ENCODE measurements at regions not wholly inside any gene's neighbourhood (a gene's known extent, or its start where the extent isn't known, plus 50 kb on each side); places are given as distances from the start of the nearest gene placed in this dataset.

DNA sequence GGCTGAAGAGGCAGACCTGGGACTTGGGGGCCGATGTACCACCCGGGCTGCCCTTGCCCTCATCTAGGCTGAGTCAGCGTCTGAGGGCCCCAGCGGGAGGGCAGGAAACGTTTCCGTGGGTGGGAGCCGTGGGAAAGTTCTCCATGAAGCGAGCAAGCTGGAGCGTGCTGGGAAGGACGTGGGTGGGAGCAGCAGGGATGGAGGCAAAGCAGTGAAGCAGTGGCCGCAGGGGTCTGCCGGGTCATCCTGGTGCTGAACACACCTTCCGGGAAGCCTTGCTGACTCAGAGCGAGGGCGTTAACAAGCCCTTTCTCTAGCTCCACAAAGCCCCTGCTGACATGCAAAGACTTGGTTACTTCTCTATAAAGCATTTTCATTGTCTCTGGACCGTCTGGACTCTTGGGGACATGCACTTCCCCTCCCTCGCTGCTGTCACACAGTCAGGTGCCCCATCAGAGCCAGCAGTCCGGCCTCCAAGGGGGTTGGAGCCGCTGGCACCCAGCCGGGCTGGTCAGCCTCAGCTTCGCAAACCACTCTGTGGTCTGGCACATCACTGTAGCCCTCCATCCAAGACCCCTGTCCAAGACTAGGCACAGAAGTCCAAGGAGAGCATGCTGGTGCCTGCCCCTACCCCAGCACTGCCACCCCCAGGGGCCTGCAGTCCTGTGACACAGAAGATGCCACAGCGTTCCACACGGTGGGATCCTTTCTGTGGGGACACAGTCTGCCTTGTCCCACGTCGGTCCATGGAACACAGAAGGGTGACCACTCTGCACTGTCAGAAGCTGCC, 115.1 kb upstream of the GPC1 start:
- DNase-seq, result peak in 3 of 5 donors; percentile 63 to 83 (median 68)
- peak in 3 of 4 donors; percentile 66 to 86 (median 75) for ATAC-seq
- 47 to 60% (median 52%) methylated on average over 15 to 25 of the region's 25 CpGs for WGBS, 4 donors
- Histone ChIP-seq H3K4me3 (no peak overlapping the region), H3K27me3 (no peaks in the 10 kb centered on the region), H3K9me3 (no peaks in the 10 kb centered on the region), H3K27ac (peak overlapping the region in 4 of 12 donors; percentile 29 to 82 (median 46)), H3K36me3 (no peaks in the 10 kb centered on the region), H3K4me1 (peaks cover 0 to 15% (median 4%) of the 10 kb centered on the region in 12 donors)
- intact Hi-C loops (cut with DNase I), result no loop called here
- TF ChIP-seq, protein P1, sequence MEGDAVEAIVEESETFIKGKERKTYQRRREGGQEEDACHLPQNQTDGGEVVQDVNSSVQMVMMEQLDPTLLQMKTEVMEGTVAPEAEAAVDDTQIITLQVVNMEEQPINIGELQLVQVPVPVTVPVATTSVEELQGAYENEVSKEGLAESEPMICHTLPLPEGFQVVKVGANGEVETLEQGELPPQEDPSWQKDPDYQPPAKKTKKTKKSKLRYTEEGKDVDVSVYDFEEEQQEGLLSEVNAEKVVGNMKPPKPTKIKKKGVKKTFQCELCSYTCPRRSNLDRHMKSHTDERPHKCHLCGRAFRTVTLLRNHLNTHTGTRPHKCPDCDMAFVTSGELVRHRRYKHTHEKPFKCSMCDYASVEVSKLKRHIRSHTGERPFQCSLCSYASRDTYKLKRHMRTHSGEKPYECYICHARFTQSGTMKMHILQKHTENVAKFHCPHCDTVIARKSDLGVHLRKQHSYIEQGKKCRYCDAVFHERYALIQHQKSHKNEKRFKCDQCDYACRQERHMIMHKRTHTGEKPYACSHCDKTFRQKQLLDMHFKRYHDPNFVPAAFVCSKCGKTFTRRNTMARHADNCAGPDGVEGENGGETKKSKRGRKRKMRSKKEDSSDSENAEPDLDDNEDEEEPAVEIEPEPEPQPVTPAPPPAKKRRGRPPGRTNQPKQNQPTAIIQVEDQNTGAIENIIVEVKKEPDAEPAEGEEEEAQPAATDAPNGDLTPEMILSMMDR (IDR thresholded peaks at IDR 0.05), result no peak
- no peak for TF ChIP-seq POLR2A (IDR thresholded peaks at IDR 0.05)

DNA sequence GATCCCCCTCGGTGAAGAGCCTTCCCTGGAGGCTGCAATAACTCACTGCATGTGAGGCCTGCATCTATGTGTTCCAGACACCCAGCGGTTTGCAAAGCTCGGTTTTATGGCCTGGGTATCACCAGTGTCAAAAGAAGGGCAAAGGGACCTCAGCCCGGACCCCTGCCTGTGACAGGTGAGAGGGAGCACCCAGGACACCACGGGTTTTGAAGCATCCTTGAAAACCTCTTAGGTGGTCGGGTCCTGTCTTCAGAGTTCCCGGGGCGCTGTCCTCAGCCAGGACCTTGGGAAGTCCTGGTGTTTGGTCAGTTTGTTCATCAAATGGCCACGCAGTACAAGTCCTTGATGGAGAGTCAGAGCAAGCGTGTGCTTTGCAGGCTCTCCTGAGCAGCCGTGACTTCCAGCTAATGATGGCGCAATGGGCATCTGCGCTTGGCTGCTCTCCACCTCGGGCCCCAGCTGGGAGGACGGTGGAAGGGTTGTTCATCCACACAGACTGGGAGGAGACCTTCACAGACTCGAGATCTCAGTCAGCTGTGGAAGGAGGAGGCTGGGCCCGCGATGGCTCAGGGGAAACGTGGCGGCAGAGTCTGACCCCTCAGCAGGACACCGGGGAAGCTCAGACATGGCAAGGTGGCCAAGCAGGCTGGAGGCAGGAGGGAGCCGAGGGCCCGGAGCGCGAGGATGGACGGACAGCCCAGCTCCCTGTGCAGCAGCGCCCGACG, 113.1 kb upstream of the GPC1 start:
- DNase-seq, result no peak
- no peaks in the 10 kb centered on the region for H3K36me3 ChIP-seq
- TF ChIP-seq, protein P1 (IDR thresholded peaks at IDR 0.05), result no peak
- no peak for TF ChIP-seq POLR2A (IDR thresholded peaks at IDR 0.05)
- intact Hi-C loops (cut with DNase I), result no loop called here
- peaks cover 0 to 21% (median 5%) of the 10 kb centered on the region in 12 donors for H3K4me1 ChIP-seq
- 86 to 92% (median 89%) methylated on average over 29 of the region's 29 CpGs for WGBS, 4 donors
- no peak overlapping the region for H3K4me3 ChIP-seq
- H3K9me3 ChIP-seq, result no peaks in the 10 kb centered on the region
- no peak overlapping the region for H3K27ac ChIP-seq
- H3K27me3 ChIP-seq, result no peaks in the 10 kb centered on the region
- ATAC-seq, result no peak

DNA sequence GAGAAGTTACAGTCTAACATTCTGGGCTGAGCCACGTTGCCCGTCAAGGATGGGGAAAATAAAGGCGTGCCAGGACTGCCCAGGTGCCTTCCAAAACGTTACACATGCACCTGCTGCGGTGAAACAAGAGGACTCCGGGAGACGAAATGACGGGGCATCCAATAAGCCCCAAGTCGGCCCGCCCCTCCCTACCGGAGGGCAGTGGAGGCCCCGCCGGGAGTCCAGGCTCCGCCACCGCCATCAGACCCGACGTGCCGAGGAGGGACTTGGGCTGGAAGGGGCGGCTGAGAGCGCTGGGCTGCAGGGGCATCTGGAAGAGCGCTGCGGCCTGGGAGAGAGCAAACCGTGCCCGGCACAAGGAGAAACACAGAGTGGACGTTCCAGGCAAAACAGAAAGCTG, 112.5 kb upstream of the GPC1 start:
- no peak overlapping the region for H3K27ac ChIP-seq
- DNase-seq (no peak), ATAC-seq (no peak)
- 83 to 90% (median 89%) methylated on average over 14 to 25 of the region's 25 CpGs for WGBS, 4 donors
- peaks cover 0 to 21% (median 5%) of the 10 kb centered on the region in 12 donors for H3K4me1 ChIP-seq
- H3K36me3 ChIP-seq, result no peaks in the 10 kb centered on the region
- no peak overlapping the region for H3K4me3 ChIP-seq
- H3K27me3 ChIP-seq, result no peaks in the 10 kb centered on the region
- intact Hi-C loops (cut with DNase I), result no loop called here
- TF ChIP-seq, protein P1 (IDR thresholded peaks at IDR 0.05), result no peak
- TF ChIP-seq POLR2A (IDR thresholded peaks at IDR 0.05), result no peak
- H3K9me3 ChIP-seq, result no peaks in the 10 kb centered on the region

- intact Hi-C loops (cut with DNase I), result no loop called here
- Histone ChIP-seq H3K36me3 (no peaks in the 10 kb centered on the region), H3K4me3 (no peak overlapping the region), H3K27me3 (no peaks in the 10 kb centered on the region), H3K27ac (no peak overlapping the region), H3K4me1 (peaks cover 0 to 21% (median 5%) of the 10 kb centered on the region in 12 donors), H3K9me3 (no peaks in the 10 kb centered on the region)
- no peak for TF ChIP-seq POLR2A (IDR thresholded peaks at IDR 0.05)
- TF ChIP-seq, protein P1 (IDR thresholded peaks at IDR 0.05), result no peak
- WGBS, 4 donors, result 87 to 91% (median 90%) methylated on average over 18 to 28 of the region's 28 CpGs
- no peak for ATAC-seq
- no peak for DNase-seq
Observed at GRCh38 chr2:240323601-240324291, 111.7 kb upstream of the GPC1 start.

Measured in heart left ventricle (tissue), 16 donors.